GM21786 (cell line): ENCODE measurements at regions not wholly inside any gene's neighbourhood (a gene's known extent, or its start where the extent isn't known, plus 50 kb on each side); places are given as distances from the start of the nearest gene placed in this dataset.

Source experiments
- ATAC-seq: cut with Tn5 transposase; IDR thresholded peaks from one replicate; pipeline ENCODE4 v1.9.1; 2021; ENCODE audit not compliant: unreplicated experiment

GRCh38 chr2:164306872-164307271 lies 314.4 kb downstream of the GRB14 start:
- ATAC-seq, result no peak

- no peak for ATAC-seq
Measured at GRCh38 chr2:164302786-164303185, 318.5 kb downstream of the GRB14 start.

- no peak for ATAC-seq
Measured at GRCh38 chr2:164288235-164288634, 333.0 kb downstream of the GRB14 start.

GRCh38 chr2:164287056-164287455 lies 334.2 kb downstream of the GRB14 start:
- no peak for ATAC-seq

- ATAC-seq, result no peak
Measured at GRCh38 chr2:164285576-164285975, 335.7 kb downstream of the GRB14 start.

- ATAC-seq, result no peak
Measured at GRCh38 chr2:164281896-164282295, 339.4 kb downstream of the GRB14 start.

GRCh38 chr2:164275659-164276058 lies 345.6 kb downstream of the GRB14 start:
- ATAC-seq, result no peak

- ATAC-seq, result no peak
Measured at GRCh38 chr2:164260506-164260905, 360.8 kb downstream of the GRB14 start.

GRCh38 chr2:164257742-164258141 lies 363.5 kb downstream of the GRB14 start:
- ATAC-seq, result no peak

GRCh38 chr2:164252568-164253287 lies 368.6 kb downstream of the GRB14 start:
- ATAC-seq, result peak; percentile 92

GRCh38 chr2:164243315-164243714 lies 378.0 kb downstream of the GRB14 start:
- no peak for ATAC-seq

- ATAC-seq, result no peak
Measured at GRCh38 chr2:164242409-164242808, 378.9 kb downstream of the GRB14 start.

GRCh38 chr2:164234074-164234473 lies 387.2 kb downstream of the GRB14 start:
- ATAC-seq, result no peak

- no peak for ATAC-seq
Measured at GRCh38 chr2:164224007-164224406, 397.3 kb downstream of the GRB14 start.

- no peak for ATAC-seq
Measured at GRCh38 chr2:164221473-164221872, 399.8 kb downstream of the GRB14 start.

- no peak for ATAC-seq
Measured at GRCh38 chr2:164220265-164220664, 401.0 kb downstream of the GRB14 start.

- no peak for ATAC-seq
Measured at GRCh38 chr2:164213916-164214315, 407.4 kb downstream of the GRB14 start.

- ATAC-seq, result no peak
Measured at GRCh38 chr2:164205347-164205746, 415.9 kb downstream of the GRB14 start.

- ATAC-seq, result no peak
Measured at GRCh38 chr2:164203131-164203530, 418.2 kb downstream of the GRB14 start.

GRCh38 chr2:164198256-164198655 lies 423.0 kb downstream of the GRB14 start:
- no peak for ATAC-seq

GRCh38 chr2:164190700-164191099 lies 430.6 kb downstream of the GRB14 start:
- no peak for ATAC-seq

- ATAC-seq, result no peak
Measured at GRCh38 chr2:164189851-164190250, 431.4 kb downstream of the GRB14 start.

- no peak for ATAC-seq
Measured at GRCh38 chr2:164187121-164187520, 434.2 kb downstream of the GRB14 start.
